ENCODE measurements at regions not wholly inside any gene's neighbourhood (a gene's known extent, or its start where the extent isn't known, plus 50 kb on each side); places are given as distances from the start of the nearest gene placed in this dataset.
A peak's percentile ranks its signal among the peaks of the same experiment; 100 is the strongest.

- peak overlapping the region; percentile 70 for H2AFZ ChIP-seq (ENCODE audit: low read depth, low read length)
- H3K36me3 ChIP-seq (ENCODE audit: insufficient read depth, low read length) = no peaks in the 10 kb centered on the region
- peak overlapping the region; percentile 87 for H3K9ac ChIP-seq (ENCODE audit: low read length)
- no peak overlapping the region for H3K4me3 Mint-ChIP-seq (ENCODE audit: unreplicated experiment)
- peak overlapping the region; percentile 89 for H3K4me2 ChIP-seq (ENCODE audit: low read length)
- no peaks in the 10 kb centered on the region for H3K9me3 ChIP-seq (ENCODE audit: insufficient read depth, low read depth, low read length)
- H3K36me3 Mint-ChIP-seq (ENCODE audit: low read depth, unreplicated experiment) = no peaks in the 10 kb centered on the region
- H3K4me1 ChIP-seq (ENCODE audit: insufficient read depth, low read length) = peaks cover 5% of the 10 kb centered on the region
- H3K27ac Mint-ChIP-seq (ENCODE audit: unreplicated experiment) = peak overlapping the region; percentile 59
- no peak for FAIRE-seq
- H3K4me1 Mint-ChIP-seq (ENCODE audit: low read depth, unreplicated experiment) = peaks cover 5% of the 10 kb centered on the region
- H4K20me1 ChIP-seq (ENCODE audit: insufficient read depth, low read length) = no peaks in the 10 kb centered on the region
- H3K79me2 ChIP-seq (ENCODE audit: insufficient read depth, low read length) = no peaks in the 10 kb centered on the region
- no peak for DNase-seq (ENCODE audit: low read depth)
- no peak for TF ChIP-seq EZH2 (IDR thresholded peaks at IDR 0.05; ENCODE audit: insufficient read depth, low read length)
- H3K9me3 Mint-ChIP-seq (ENCODE audit: unreplicated experiment) = peaks cover 2% of the 10 kb centered on the region
- peak overlapping the region; percentile 56 for H3K4me3 ChIP-seq (ENCODE audit: insufficient read depth, low read depth, low read length)
- H3K27ac ChIP-seq (ENCODE audit: low read depth, low read length) = peak overlapping the region; percentile 82
- H3K27me3 ChIP-seq (ENCODE audit: insufficient read depth, low read length) = peaks cover under 1% of the 10 kb centered on the region
- peaks cover 34% of the 10 kb centered on the region for H3K27me3 Mint-ChIP-seq (ENCODE audit: low read depth, unreplicated experiment)
Measured at GRCh38 chr9:107636571-107637381, 147.2 kb upstream of the KLF4 start.

GRCh38 chr9:107635803-107636174 lies 146.2 kb upstream of the KLF4 start:
- FAIRE-seq (no peak), DNase-seq (ENCODE audit: low read depth) (no peak)
- no peaks in the 10 kb centered on the region for H3K79me2 ChIP-seq (ENCODE audit: insufficient read depth, low read length)
- no peak overlapping the region for H3K9ac ChIP-seq (ENCODE audit: low read length)
- H2AFZ ChIP-seq (ENCODE audit: low read depth, low read length) = no peak overlapping the region
- peaks cover 5% of the 10 kb centered on the region for H3K4me1 ChIP-seq (ENCODE audit: insufficient read depth, low read length)
- H3K9me3 Mint-ChIP-seq (ENCODE audit: unreplicated experiment) = peaks cover 2% of the 10 kb centered on the region
- H3K27me3 ChIP-seq (ENCODE audit: insufficient read depth, low read length) = peaks cover 4% of the 10 kb centered on the region
- H3K9me3 ChIP-seq (ENCODE audit: insufficient read depth, low read depth, low read length) = no peaks in the 10 kb centered on the region
- no peak overlapping the region for H3K27ac ChIP-seq (ENCODE audit: low read depth, low read length)
- no peaks in the 10 kb centered on the region for H4K20me1 ChIP-seq (ENCODE audit: insufficient read depth, low read length)
- no peak overlapping the region for H3K4me3 Mint-ChIP-seq (ENCODE audit: unreplicated experiment)
- no peak for TF ChIP-seq CTCF (IDR thresholded peaks at IDR 0.05; ENCODE audit: insufficient read depth, low read depth, low read length)
- no peak for TF ChIP-seq EZH2 (IDR thresholded peaks at IDR 0.05; ENCODE audit: insufficient read depth, low read length)
- no peak overlapping the region for H3K4me2 ChIP-seq (ENCODE audit: low read length)
- H3K27me3 Mint-ChIP-seq (ENCODE audit: low read depth, unreplicated experiment) = peaks cover 36% of the 10 kb centered on the region
- H3K4me1 Mint-ChIP-seq (ENCODE audit: low read depth, unreplicated experiment) = peaks cover 5% of the 10 kb centered on the region
- peak overlapping the region; percentile 9 for H3K27ac Mint-ChIP-seq (ENCODE audit: unreplicated experiment)
- H3K36me3 Mint-ChIP-seq (ENCODE audit: low read depth, unreplicated experiment) = no peaks in the 10 kb centered on the region
- H3K4me3 ChIP-seq (ENCODE audit: insufficient read depth, low read depth, low read length) = no peak overlapping the region
- H3K36me3 ChIP-seq (ENCODE audit: insufficient read depth, low read length) = no peaks in the 10 kb centered on the region

GRCh38 chr9:107635101-107635802 lies 145.7 kb upstream of the KLF4 start:
- no peaks in the 10 kb centered on the region for H3K36me3 ChIP-seq (ENCODE audit: insufficient read depth, low read length)
- DNase-seq (ENCODE audit: low read depth) (peak; percentile 21), FAIRE-seq (no peak)
- H3K27ac ChIP-seq (ENCODE audit: low read depth, low read length) = no peak overlapping the region
- H3K27me3 ChIP-seq (ENCODE audit: insufficient read depth, low read length) = peaks cover 4% of the 10 kb centered on the region
- no peaks in the 10 kb centered on the region for H4K20me1 ChIP-seq (ENCODE audit: insufficient read depth, low read length)
- no peaks in the 10 kb centered on the region for H3K79me2 ChIP-seq (ENCODE audit: insufficient read depth, low read length)
- no peak overlapping the region for H3K4me2 ChIP-seq (ENCODE audit: low read length)
- Mint-ChIP-seq H3K4me3 (ENCODE audit: unreplicated experiment) (no peak overlapping the region), H3K27me3 (ENCODE audit: low read depth, unreplicated experiment) (peaks cover 31% of the 10 kb centered on the region), H3K4me1 (ENCODE audit: low read depth, unreplicated experiment) (peaks cover 5% of the 10 kb centered on the region), H3K27ac (ENCODE audit: unreplicated experiment) (no peak overlapping the region), H3K36me3 (ENCODE audit: low read depth, unreplicated experiment) (no peaks in the 10 kb centered on the region), H3K9me3 (ENCODE audit: unreplicated experiment) (peaks cover 2% of the 10 kb centered on the region)
- no peaks in the 10 kb centered on the region for H3K9me3 ChIP-seq (ENCODE audit: insufficient read depth, low read depth, low read length)
- TF ChIP-seq EZH2 (IDR thresholded peaks at IDR 0.05; ENCODE audit: insufficient read depth, low read length) (no peak), CTCF (IDR thresholded peaks at IDR 0.05; ENCODE audit: insufficient read depth, low read depth, low read length) (no peak)
- H3K9ac ChIP-seq (ENCODE audit: low read length) = no peak overlapping the region
- H3K4me1 ChIP-seq (ENCODE audit: insufficient read depth, low read length) = peaks cover 5% of the 10 kb centered on the region
- H3K4me3 ChIP-seq (ENCODE audit: insufficient read depth, low read depth, low read length) = no peak overlapping the region
- no peak overlapping the region for H2AFZ ChIP-seq (ENCODE audit: low read depth, low read length)

All from astrocyte (in vitro differentiated cells and primary cell).